Liver (tissue), 8 donors: ENCODE measurements at regions not wholly inside any gene's neighbourhood (a gene's known extent, or its start where the extent isn't known, plus 50 kb on each side); places are given as distances from the start of the nearest gene placed in this dataset.

ENCODE experiments used
- DNase-seq: peaks from one replicate; pipeline ENCODE4 v3.0.0-alpha.2; 2017; ENCODE audit warnings: low spot score
- H3K27ac ChIP-seq, 2 donors: one replicate each; pipeline ENCODE4 v1.7.0; 2013; ENCODE audit warnings: inconsistent platforms in 2 of 2, low read length in 2 of 2, control low read depth in 1 of 2, low read depth in 1 of 2, mild to moderate bottlenecking in 1 of 2
- H3K27me3 ChIP-seq, 4 donors: one replicate each; pipeline versions ENCODE4 v1.6.1 to v1.7.0; 2013; ENCODE audit warnings: low read length in 3 of 4, inconsistent platforms in 1 of 4, mild to moderate bottlenecking in 1 of 4, moderate library complexity in 1 of 4; ENCODE audit not compliant: control insufficient read depth in 4 of 4, insufficient read depth in 4 of 4
- H3K36me3 ChIP-seq, 4 donors: one replicate each; pipeline versions ENCODE4 v1.6.1 to v1.7.0; 2013; ENCODE audit warnings: low read length in 3 of 4, mild to moderate bottlenecking in 3 of 4, low read depth in 1 of 4, moderate library complexity in 1 of 4; ENCODE audit not compliant: control insufficient read depth in 4 of 4, insufficient read depth in 3 of 4
- H3K4me1 ChIP-seq, 4 donors: one replicate each; pipeline versions ENCODE4 v1.6.1 to v1.7.0; 2013; ENCODE audit warnings: low read length in 3 of 4, mild to moderate bottlenecking in 3 of 4, moderate library complexity in 1 of 4; ENCODE audit not compliant: control insufficient read depth in 4 of 4, insufficient read depth in 4 of 4
- H3K4me3 ChIP-seq, 3 donors: one replicate each; pipeline versions ENCODE4 v1.6.1 to v1.7.0; 2013; ENCODE audit warnings: low read length in 3 of 3, control low read depth in 1 of 3, low read depth in 1 of 3, mild to moderate bottlenecking in 1 of 3
- H3K9ac ChIP-seq, 2 donors: one replicate each; pipeline ENCODE4 v1.7.0; 2013; ENCODE audit warnings: low read length in 2 of 2, mild to moderate bottlenecking in 2 of 2, moderate library complexity in 2 of 2, control low read depth in 1 of 2, low read depth in 1 of 2
- H3K9me3 ChIP-seq, 4 donors: one replicate each; pipeline versions ENCODE4 v1.6.1 to v1.7.0; 2013; ENCODE audit warnings: low read length in 3 of 4; ENCODE audit not compliant: control insufficient read depth in 4 of 4
- ATF3 ChIP-seq: IDR thresholded peaks from 2 replicates; pipeline ENCODE4 v1.6.1; 2016; ENCODE audit warnings: antibody characterized with exemption
- CTCF ChIP-seq: fragments of 150-350 bp; IDR thresholded peaks from 2 replicates; pipeline ENCODE4 v1.5.1; 2017; ENCODE audit warnings: improper control_type of control experiment, low read depth, low read length; ENCODE audit not compliant: missing input control
- EGR1 ChIP-seq, 2 donors: IDR thresholded peaks; 2 replicates each; pipeline ENCODE4 v1.6.1; 2016 to 2018; ENCODE audit warnings: antibody characterized with exemption in 2 of 2, low read depth in 2 of 2
- FOXA1 ChIP-seq: IDR thresholded peaks from 2 replicates; pipeline ENCODE4 v1.6.1; 2016; ENCODE audit warnings: antibody characterized with exemption
- FOXA2 ChIP-seq: IDR thresholded peaks from 2 replicates; pipeline ENCODE4 v1.6.1; 2016; ENCODE audit warnings: antibody characterized with exemption
- GABPA ChIP-seq, 2 donors: IDR thresholded peaks in 1 of 2; conservative IDR thresholded peaks in 1 of 2; 2 replicates each; pipeline ENCODE4 v1.6.1; 2016; ENCODE audit warnings: antibody characterized with exemption in 2 of 2, mild to moderate bottlenecking in 1 of 2, moderate library complexity in 1 of 2
- HNF4A ChIP-seq, 2 donors: conservative IDR thresholded peaks; 2 replicates each; pipeline ENCODE4 v1.6.1; 2016; ENCODE audit warnings: antibody characterized with exemption in 2 of 2, mild to moderate bottlenecking in 2 of 2
- JUND ChIP-seq, 2 donors: IDR thresholded peaks; 2 replicates each; pipeline ENCODE4 v1.6.1; 2016; ENCODE audit warnings: antibody characterized with exemption in 2 of 2
- MAX ChIP-seq: IDR thresholded peaks from 2 replicates; pipeline ENCODE4 v1.6.1; 2016; ENCODE audit warnings: antibody characterized with exemption
- NR2F2 ChIP-seq: IDR thresholded peaks from 2 replicates; pipeline ENCODE4 v1.6.1; 2016; ENCODE audit warnings: antibody characterized with exemption
- RAD21 ChIP-seq, 2 donors: IDR thresholded peaks; 2 replicates each; pipeline ENCODE4 v1.6.1; 2016; ENCODE audit warnings: antibody characterized with exemption in 2 of 2, mild to moderate bottlenecking in 2 of 2
- REST ChIP-seq: IDR thresholded peaks from 2 replicates; pipeline ENCODE4 v1.6.1; 2016; ENCODE audit warnings: antibody characterized with exemption, mild to moderate bottlenecking
- RXRA ChIP-seq, 2 donors: IDR thresholded peaks; 2 replicates each; pipeline ENCODE4 v1.6.1; 2017 to 2018; ENCODE audit warnings: antibody characterized with exemption in 2 of 2, mild to moderate bottlenecking in 1 of 2
- SP1 ChIP-seq: IDR thresholded peaks from 2 replicates; pipeline ENCODE4 v1.6.1; 2018; ENCODE audit warnings: antibody characterized with exemption, mild to moderate bottlenecking
- TAF1 ChIP-seq: conservative IDR thresholded peaks from 2 replicates; pipeline ENCODE4 v1.6.1; 2016; ENCODE audit warnings: antibody characterized with exemption, mild to moderate bottlenecking
- YY1 ChIP-seq: IDR thresholded peaks from 2 replicates; pipeline ENCODE4 v1.6.1; 2016; ENCODE audit warnings: antibody characterized with exemption, mild to moderate bottlenecking
- ZBTB33 ChIP-seq: IDR thresholded peaks from 2 replicates; pipeline ENCODE4 v1.6.1; 2016; ENCODE audit warnings: antibody characterized with exemption
- WGBS: extraction: QIAGEN DNeasy Blood & Tissue Kit; methylation state at CpG from one replicate; pipeline ENCODE4 v1.1.7; 2013; 5-methylcytosine and 5-hydroxymethylcytosine counted together
- donor health status: healthy.
- donor health status: healthy.
- donor health status: healthy.
- donor health status: healthy.
- donor health status: healthy.

- TF ChIP-seq ZBTB33: no peak
Observed at GRCh38 chr22:47624252-47625012, 862.0 kb downstream of the TBC1D22A start (continued).

GRCh38 chr22:47623763-47624148 lies 861.3 kb downstream of the TBC1D22A start:
- WGBS: 73% methylated on average over 15 of the region's 15 CpGs
- H3K27me3 ChIP-seq: peaks cover 0 to 5% (median 0%) of the 10 kb centered on the region in 4 donors
- peak; percentile 0 for DNase-seq

More at GRCh38 chr22:47623763-47624148, 861.3 kb downstream of the TBC1D22A start:
- Histone ChIP-seq H3K36me3 (no peaks in the 10 kb centered on the region), H3K4me3 (no peak overlapping the region), H3K27ac (no peak overlapping the region), H3K4me1 (no peaks in the 10 kb centered on the region), H3K9me3 (no peaks in the 10 kb centered on the region), H3K9ac (no peak overlapping the region)
- TF ChIP-seq REST (no peak), ZBTB33 (no peak), YY1 (no peak), NR2F2 (no peak), FOXA1 (no peak), TAF1 (no peak), JUND (IDR thresholded peaks at IDR 0.05) (no peak), MAX (no peak), RXRA (IDR thresholded peaks at IDR 0.05) (no peak), HNF4A (conservative IDR thresholded peaks at IDR 0.05) (no peak), EGR1 (IDR thresholded peaks at IDR 0.05; ENCODE audit: low read depth in 2 of 2) (no peak), GABPA (IDR thresholded peaks at IDR 0.05 in 1 of 2, conservative IDR thresholded peaks at IDR 0.05 in 1 of 2) (no peak), RAD21 (IDR thresholded peaks at IDR 0.05) (no peak), SP1 (no peak), ATF3 (no peak), FOXA2 (no peak), CTCF (no peak)
